ENCODE measurements at regions not wholly inside any gene's neighbourhood (a gene's known extent, or its start where the extent isn't known, plus 50 kb on each side); places are given as distances from the start of the nearest gene placed in this dataset.

DNA sequence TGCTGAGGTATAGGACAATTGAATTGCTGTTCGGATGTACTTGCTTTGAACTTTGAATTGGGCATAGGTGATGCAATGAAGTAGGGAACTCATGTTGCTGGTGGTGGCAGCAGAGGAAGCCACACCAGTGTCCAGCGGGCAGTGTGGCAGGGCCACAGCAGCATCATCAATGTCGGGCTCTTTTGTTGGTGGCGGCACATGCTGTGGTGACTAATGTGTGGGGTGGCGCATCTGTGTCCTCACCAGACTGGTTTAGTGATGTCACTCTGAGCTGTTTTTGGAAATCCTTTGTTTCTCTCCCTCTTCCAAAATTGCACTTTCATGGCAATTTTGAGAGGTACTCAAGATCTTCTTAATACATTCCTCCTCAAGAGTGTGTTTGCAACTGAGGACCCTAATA, 187.6 kb downstream of the ETNK1 start:
- Histone ChIP-seq H2AFZ (0 out of 2 replicates have a peak overlapping the region, but pooled peaks have one; percentile 11), H4K20me1 (replicated peaks; ENCODE audit: insufficient read depth) (no peaks in the 10 kb centered on the region), H3K4me3 (no peak overlapping the region), H3K9me2 (ENCODE audit: insufficient read depth) (no peaks in the 10 kb centered on the region), H3K79me2 (replicated peaks; ENCODE audit: insufficient read depth) (no peaks in the 10 kb centered on the region), H3K27me3 (ENCODE audit: insufficient read depth) (no peaks in the 10 kb centered on the region), H3K4me2 (no peak overlapping the region), H3F3A (replicated peaks; ENCODE audit: low read depth) (no peaks in the 10 kb centered on the region), H3K36me3 (ENCODE audit: insufficient read depth) (no peaks in the 10 kb centered on the region), H3K4me1 (ENCODE audit: insufficient read depth) (peaks cover 7% of the 10 kb centered on the region), H3K27ac (ENCODE audit: low read depth) (no peak overlapping the region)
- Mint-ChIP-seq H3K9me3 (no peaks in the 10 kb centered on the region), H3K4me3 (no peak overlapping the region), H3K27me3 (ENCODE audit: insufficient read depth, low read depth, poor library complexity) (peaks cover under 1% of the 10 kb centered on the region), H3K4me1 (peaks cover 12% of the 10 kb centered on the region; the same call in 2 of the 3 replicates), H3K27ac (no peak overlapping the region), H3K36me3 (ENCODE audit: low read depth) (no peaks in the 10 kb centered on the region)
- no peak for TF ChIP-seq ZNF114 (CRISPR knock-in tag; IDR thresholded peaks at IDR 0.05)
- TF ChIP-seq, protein P1, sequence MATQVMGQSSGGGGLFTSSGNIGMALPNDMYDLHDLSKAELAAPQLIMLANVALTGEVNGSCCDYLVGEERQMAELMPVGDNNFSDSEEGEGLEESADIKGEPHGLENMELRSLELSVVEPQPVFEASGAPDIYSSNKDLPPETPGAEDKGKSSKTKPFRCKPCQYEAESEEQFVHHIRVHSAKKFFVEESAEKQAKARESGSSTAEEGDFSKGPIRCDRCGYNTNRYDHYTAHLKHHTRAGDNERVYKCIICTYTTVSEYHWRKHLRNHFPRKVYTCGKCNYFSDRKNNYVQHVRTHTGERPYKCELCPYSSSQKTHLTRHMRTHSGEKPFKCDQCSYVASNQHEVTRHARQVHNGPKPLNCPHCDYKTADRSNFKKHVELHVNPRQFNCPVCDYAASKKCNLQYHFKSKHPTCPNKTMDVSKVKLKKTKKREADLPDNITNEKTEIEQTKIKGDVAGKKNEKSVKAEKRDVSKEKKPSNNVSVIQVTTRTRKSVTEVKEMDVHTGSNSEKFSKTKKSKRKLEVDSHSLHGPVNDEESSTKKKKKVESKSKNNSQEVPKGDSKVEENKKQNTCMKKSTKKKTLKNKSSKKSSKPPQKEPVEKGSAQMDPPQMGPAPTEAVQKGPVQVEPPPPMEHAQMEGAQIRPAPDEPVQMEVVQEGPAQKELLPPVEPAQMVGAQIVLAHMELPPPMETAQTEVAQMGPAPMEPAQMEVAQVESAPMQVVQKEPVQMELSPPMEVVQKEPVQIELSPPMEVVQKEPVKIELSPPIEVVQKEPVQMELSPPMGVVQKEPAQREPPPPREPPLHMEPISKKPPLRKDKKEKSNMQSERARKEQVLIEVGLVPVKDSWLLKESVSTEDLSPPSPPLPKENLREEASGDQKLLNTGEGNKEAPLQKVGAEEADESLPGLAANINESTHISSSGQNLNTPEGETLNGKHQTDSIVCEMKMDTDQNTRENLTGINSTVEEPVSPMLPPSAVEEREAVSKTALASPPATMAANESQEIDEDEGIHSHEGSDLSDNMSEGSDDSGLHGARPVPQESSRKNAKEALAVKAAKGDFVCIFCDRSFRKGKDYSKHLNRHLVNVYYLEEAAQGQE (IDR thresholded peaks at IDR 0.05; ENCODE audit: unreplicated experiment) = no peak
- TF ChIP-seq CREB1 (CRISPR knock-in tag; IDR thresholded peaks at IDR 0.05; ENCODE audit: low read depth) = no peak
- TF ChIP-seq, protein P2, sequence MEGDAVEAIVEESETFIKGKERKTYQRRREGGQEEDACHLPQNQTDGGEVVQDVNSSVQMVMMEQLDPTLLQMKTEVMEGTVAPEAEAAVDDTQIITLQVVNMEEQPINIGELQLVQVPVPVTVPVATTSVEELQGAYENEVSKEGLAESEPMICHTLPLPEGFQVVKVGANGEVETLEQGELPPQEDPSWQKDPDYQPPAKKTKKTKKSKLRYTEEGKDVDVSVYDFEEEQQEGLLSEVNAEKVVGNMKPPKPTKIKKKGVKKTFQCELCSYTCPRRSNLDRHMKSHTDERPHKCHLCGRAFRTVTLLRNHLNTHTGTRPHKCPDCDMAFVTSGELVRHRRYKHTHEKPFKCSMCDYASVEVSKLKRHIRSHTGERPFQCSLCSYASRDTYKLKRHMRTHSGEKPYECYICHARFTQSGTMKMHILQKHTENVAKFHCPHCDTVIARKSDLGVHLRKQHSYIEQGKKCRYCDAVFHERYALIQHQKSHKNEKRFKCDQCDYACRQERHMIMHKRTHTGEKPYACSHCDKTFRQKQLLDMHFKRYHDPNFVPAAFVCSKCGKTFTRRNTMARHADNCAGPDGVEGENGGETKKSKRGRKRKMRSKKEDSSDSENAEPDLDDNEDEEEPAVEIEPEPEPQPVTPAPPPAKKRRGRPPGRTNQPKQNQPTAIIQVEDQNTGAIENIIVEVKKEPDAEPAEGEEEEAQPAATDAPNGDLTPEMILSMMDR (conservative IDR thresholded peaks at IDR 0.05; ENCODE audit: low read depth in 2 of 2) = no peak
- TF ChIP-seq NANOG (IDR thresholded peaks at IDR 0.05; ENCODE audit: borderline replicate concordance) = no peak
- no peak for TF ChIP-seq JUNB (IDR thresholded peaks at IDR 0.05; ENCODE audit: unreplicated experiment)
- TF ChIP-seq EZH2phosphoT487 (IDR thresholded peaks at IDR 0.05; ENCODE audit: unreplicated experiment) = no peak
- TF ChIP-seq, protein P3, sequence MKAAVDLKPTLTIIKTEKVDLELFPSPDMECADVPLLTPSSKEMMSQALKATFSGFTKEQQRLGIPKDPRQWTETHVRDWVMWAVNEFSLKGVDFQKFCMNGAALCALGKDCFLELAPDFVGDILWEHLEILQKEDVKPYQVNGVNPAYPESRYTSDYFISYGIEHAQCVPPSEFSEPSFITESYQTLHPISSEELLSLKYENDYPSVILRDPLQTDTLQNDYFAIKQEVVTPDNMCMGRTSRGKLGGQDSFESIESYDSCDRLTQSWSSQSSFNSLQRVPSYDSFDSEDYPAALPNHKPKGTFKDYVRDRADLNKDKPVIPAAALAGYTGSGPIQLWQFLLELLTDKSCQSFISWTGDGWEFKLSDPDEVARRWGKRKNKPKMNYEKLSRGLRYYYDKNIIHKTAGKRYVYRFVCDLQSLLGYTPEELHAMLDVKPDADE (IDR thresholded peaks at IDR 0.05) = no peak
- no peak for TF ChIP-seq POLR2AphosphoS5 (IDR thresholded peaks at IDR 0.05; ENCODE audit: low read depth)
- TF ChIP-seq ZNF331 (CRISPR knock-in tag; IDR thresholded peaks at IDR 0.05; ENCODE audit: low read depth) = no peak
- no peak for DNase-seq (ENCODE audit: low spot score)
- no peak for ATAC-seq

Measured in GM23338 (cell line).